ENCODE measurements at regions not wholly inside any gene's neighbourhood (a gene's known extent, or its start where the extent isn't known, plus 50 kb on each side); places are given as distances from the start of the nearest gene placed in this dataset.

DNA sequence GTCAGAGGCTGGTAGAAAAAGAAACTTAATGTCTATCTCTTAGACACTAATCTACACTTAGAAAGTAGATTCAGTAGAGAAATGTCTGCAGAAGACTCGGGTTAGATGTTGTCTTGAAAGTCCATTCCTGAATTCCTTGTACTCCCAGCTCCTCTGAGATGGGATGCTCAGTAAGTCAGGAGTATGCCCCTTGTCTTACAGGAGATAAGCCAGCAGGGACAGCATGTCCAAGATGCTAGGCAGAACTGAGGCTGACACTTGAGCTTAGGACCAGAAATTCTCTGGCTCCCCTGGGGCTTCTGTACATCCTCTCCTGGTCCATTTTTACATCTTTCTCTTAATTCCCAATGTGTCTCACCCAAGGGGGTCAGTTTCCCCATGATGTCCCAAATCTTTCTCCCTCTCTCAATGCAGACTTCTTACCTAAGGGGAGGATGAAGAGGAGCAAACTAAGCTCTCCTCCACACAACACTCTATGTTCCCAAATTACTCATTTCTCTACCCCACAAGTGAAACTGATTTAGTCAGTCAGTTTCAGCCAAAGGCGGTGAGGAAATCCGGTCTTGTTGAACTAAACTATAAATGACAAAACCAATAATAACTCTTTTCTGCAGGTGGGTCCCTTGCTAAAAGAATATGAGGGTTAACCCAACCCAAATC, 558.2 kb upstream of the DIPK2B start:
- TF ChIP-seq JUNB (CRISPR knock-in tag; IDR thresholded peaks at IDR 0.05; ENCODE audit: borderline replicate concordance) (no peak), ZMYM4 (CRISPR knock-in tag; IDR thresholded peaks at IDR 0.05) (no peak), HOXA3 (CRISPR knock-in tag; IDR thresholded peaks at IDR 0.05) (no peak), EZH2 (conservative IDR thresholded peaks at IDR 0.05; ENCODE audit: low read depth, low read length) (no peak), ZNF549 (CRISPR knock-in tag; IDR thresholded peaks at IDR 0.05) (no peak), ZC3H4 (CRISPR knock-in tag; IDR thresholded peaks at IDR 0.05; ENCODE audit: borderline replicate concordance) (no peak), NCOA1 (CRISPR knock-in tag; IDR thresholded peaks at IDR 0.05) (no peak), RNF2 (conservative IDR thresholded peaks at IDR 0.05; ENCODE audit: low read depth) (no peak), REPIN1 (CRISPR knock-in tag; IDR thresholded peaks at IDR 0.05; ENCODE audit: borderline replicate concordance, low read depth) (no peak)
- TF ChIP-seq, protein P1, sequence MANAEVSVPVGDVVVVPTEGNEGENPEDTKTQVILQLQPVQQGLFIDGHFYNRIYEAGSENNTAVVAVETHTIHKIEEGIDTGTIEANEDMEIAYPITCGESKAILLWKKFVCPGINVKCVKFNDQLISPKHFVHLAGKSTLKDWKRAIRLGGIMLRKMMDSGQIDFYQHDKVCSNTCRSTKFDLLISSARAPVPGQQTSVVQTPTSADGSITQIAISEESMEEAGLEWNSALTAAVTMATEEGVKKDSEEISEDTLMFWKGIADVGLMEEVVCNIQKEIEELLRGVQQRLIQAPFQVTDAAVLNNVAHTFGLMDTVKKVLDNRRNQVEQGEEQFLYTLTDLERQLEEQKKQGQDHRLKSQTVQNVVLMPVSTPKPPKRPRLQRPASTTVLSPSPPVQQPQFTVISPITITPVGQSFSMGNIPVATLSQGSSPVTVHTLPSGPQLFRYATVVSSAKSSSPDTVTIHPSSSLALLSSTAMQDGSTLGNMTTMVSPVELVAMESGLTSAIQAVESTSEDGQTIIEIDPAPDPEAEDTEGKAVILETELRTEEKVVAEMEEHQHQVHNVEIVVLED (CRISPR knock-in tag; IDR thresholded peaks at IDR 0.05; ENCODE audit: borderline replicate concordance): no peak
- TF ChIP-seq, protein P2, sequence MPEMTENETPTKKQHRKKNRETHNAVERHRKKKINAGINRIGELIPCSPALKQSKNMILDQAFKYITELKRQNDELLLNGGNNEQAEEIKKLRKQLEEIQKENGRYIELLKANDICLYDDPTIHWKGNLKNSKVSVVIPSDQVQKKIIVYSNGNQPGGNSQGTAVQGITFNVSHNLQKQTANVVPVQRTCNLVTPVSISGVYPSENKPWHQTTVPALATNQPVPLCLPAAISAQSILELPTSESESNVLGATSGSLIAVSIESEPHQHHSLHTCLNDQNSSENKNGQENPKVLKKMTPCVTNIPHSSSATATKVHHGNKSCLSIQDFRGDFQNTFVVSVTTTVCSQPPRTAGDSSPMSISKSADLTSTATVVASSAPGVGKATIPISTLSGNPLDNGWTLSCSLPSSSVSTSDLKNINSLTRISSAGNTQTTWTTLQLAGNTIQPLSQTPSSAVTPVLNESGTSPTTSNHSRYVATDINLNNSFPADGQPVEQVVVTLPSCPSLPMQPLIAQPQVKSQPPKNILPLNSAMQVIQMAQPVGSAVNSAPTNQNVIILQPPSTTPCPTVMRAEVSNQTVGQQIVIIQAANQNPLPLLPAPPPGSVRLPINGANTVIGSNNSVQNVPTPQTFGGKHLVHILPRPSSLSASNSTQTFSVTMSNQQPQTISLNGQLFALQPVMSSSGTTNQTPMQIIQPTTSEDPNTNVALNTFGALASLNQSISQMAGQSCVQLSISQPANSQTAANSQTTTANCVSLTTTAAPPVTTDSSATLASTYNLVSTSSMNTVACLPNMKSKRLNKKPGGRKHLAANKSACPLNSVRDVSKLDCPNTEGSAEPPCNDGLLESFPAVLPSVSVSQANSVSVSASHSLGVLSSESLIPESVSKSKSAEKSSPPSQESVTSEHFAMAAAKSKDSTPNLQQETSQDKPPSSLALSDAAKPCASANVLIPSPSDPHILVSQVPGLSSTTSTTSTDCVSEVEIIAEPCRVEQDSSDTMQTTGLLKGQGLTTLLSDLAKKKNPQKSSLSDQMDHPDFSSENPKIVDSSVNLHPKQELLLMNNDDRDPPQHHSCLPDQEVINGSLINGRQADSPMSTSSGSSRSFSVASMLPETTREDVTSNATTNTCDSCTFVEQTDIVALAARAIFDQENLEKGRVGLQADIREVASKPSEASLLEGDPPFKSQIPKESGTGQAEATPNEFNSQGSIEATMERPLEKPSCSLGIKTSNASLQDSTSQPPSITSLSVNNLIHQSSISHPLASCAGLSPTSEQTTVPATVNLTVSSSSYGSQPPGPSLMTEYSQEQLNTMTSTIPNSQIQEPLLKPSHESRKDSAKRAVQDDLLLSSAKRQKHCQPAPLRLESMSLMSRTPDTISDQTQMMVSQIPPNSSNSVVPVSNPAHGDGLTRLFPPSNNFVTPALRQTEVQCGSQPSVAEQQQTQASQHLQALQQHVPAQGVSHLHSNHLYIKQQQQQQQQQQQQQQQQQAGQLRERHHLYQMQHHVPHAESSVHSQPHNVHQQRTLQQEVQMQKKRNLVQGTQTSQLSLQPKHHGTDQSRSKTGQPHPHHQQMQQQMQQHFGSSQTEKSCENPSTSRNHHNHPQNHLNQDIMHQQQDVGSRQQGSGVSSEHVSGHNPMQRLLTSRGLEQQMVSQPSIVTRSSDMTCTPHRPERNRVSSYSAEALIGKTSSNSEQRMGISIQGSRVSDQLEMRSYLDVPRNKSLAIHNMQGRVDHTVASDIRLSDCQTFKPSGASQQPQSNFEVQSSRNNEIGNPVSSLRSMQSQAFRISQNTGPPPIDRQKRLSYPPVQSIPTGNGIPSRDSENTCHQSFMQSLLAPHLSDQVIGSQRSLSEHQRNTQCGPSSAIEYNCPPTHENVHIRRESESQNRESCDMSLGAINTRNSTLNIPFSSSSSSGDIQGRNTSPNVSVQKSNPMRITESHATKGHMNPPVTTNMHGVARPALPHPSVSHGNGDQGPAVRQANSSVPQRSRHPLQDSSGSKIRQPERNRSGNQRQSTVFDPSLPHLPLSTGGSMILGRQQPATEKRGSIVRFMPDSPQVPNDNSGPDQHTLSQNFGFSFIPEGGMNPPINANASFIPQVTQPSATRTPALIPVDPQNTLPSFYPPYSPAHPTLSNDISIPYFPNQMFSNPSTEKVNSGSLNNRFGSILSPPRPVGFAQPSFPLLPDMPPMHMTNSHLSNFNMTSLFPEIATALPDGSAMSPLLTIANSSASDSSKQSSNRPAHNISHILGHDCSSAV (CRISPR knock-in tag; IDR thresholded peaks at IDR 0.05; ENCODE audit: borderline replicate concordance): no peak
- TF ChIP-seq, protein P3, sequence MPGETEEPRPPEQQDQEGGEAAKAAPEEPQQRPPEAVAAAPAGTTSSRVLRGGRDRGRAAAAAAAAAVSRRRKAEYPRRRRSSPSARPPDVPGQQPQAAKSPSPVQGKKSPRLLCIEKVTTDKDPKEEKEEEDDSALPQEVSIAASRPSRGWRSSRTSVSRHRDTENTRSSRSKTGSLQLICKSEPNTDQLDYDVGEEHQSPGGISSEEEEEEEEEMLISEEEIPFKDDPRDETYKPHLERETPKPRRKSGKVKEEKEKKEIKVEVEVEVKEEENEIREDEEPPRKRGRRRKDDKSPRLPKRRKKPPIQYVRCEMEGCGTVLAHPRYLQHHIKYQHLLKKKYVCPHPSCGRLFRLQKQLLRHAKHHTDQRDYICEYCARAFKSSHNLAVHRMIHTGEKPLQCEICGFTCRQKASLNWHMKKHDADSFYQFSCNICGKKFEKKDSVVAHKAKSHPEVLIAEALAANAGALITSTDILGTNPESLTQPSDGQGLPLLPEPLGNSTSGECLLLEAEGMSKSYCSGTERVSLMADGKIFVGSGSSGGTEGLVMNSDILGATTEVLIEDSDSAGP (CRISPR knock-in tag; IDR thresholded peaks at IDR 0.05; ENCODE audit: borderline replicate concordance): no peak
